ENCODE measurements at regions not wholly inside any gene's neighbourhood (a gene's known extent, or its start where the extent isn't known, plus 50 kb on each side); places are given as distances from the start of the nearest gene placed in this dataset.

DNA sequence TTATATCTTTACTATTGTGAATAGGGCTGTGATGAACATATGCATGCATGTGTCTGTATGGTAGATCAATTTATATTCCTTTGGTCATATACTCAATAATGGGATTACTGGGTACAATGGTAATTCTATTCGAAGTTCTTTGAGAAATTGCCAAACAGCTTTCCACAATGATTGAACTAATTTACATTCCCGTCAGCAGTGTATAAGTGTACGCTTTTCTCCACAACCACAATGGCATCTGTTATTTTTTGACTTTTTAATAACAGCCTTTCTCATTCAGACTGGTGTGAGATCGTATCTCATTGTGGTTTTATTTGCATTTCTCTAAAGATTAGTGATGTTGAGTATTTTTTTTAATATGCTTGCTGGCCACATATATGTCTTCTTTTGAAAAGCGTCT is 439.4 kb upstream of the KLHL4 start:
- 92% methylated on average over 5 of the region's 5 CpGs; no CpG with 5 or more reads in 1 of the 2 experiments for WGBS, 2 experiments (ENCODE audit: extremely low coverage in 1 of 2, insufficient coverage in 1 of 2, insufficient read length in 1 of 2, insufficient replicate concordance in 2 of 2, low coverage in 1 of 2, low lambda C conversion rate in 2 of 2, missing lambda C conversion rate in 1 of 2)
- no peak for DNase-seq (ENCODE audit: low read depth in 1 of 2, low spot score in 2 of 2)
- POLR2A ChIA-PET (ENCODE audit: partially characterized antibody) = no interaction called here

More for the DNA sequence above, 439.4 kb upstream of the KLHL4 start:
- CTCF ChIA-PET (ENCODE audit: partially characterized antibody) = no interaction called here
- Histone ChIP-seq H3K27me3 (replicated peaks in 1 of 4; ENCODE audit: control insufficient read depth in 3 of 4, extremely low read depth in 1 of 4, insufficient read depth in 3 of 4, low read length in 3 of 4) (no peaks in the 10 kb centered on the region), H3K4ac (replicated peaks; ENCODE audit: insufficient read length, low read depth, low read length) (no peak overlapping the region), H3K56ac (replicated peaks; ENCODE audit: insufficient read length, low read depth, low read length) (no peak overlapping the region), H3K18ac (ENCODE audit: extremely low read depth, low read length) (no peak overlapping the region), H3K4me2 (ENCODE audit: insufficient read depth in 1 of 2, low read depth in 2 of 2, low read length in 2 of 2) (no peak overlapping the region), H3K4me3 (ENCODE audit: extremely low read depth in 1 of 4, insufficient read depth in 2 of 4, low read depth in 3 of 4, low read length in 4 of 4) (no peak overlapping the region), H3K14ac (ENCODE audit: insufficient read length) (no peak overlapping the region), H3K23ac (ENCODE audit: insufficient read length) (no peak overlapping the region), H2BK120ac (replicated peaks; ENCODE audit: low read depth, low read length) (no peak overlapping the region), H4K8ac (ENCODE audit: extremely low read depth, insufficient read depth, low read length) (no peak overlapping the region), H3K79me2 (ENCODE audit: control insufficient read depth in 1 of 2, insufficient read depth in 2 of 2, low read length in 2 of 2) (no peaks in the 10 kb centered on the region), H2AK5ac (ENCODE audit: low read depth, low read length) (no peak overlapping the region), H2AFZ (ENCODE audit: low read length) (no peak overlapping the region), H2BK20ac (ENCODE audit: low read length) (no peak overlapping the region), H2BK15ac (ENCODE audit: low read length) (no peak overlapping the region), H4K91ac (replicated peaks; ENCODE audit: insufficient read length, low read length) (no peak overlapping the region), H3K23me2 (ENCODE audit: low read depth, low read length) (no peaks in the 10 kb centered on the region), H2BK5ac (ENCODE audit: low read depth, low read length) (no peak overlapping the region), H4K20me1 (replicated peaks in 1 of 2; ENCODE audit: control insufficient read depth in 1 of 2, insufficient read depth in 2 of 2, low read length in 2 of 2) (no peaks in the 10 kb centered on the region), H3K9me3 (ENCODE audit: insufficient read depth in 2 of 2, low read depth in 1 of 2, low read length in 1 of 2) (no peaks in the 10 kb centered on the region), H3K79me1 (ENCODE audit: low read depth, low read length) (no peaks in the 10 kb centered on the region), H3K4me1 (replicated peaks in 1 of 4; ENCODE audit: control insufficient read depth in 3 of 4, insufficient read depth in 4 of 4, low read length in 3 of 4) (peaks cover 0 to 5% (median 0%) of the 10 kb centered on the region in 4 experiments; a peak in 1 of 7 replicates), H3K9ac (replicated peaks in 1 of 4; ENCODE audit: extremely low read depth in 1 of 4, low read depth in 3 of 4, low read length in 3 of 4) (no peak overlapping the region), H3K36me3 (ENCODE audit: control insufficient read depth in 2 of 4, insufficient read depth in 4 of 4, low read length in 3 of 4) (no peaks in the 10 kb centered on the region), H2BK12ac (ENCODE audit: low read depth, low read length) (no peak overlapping the region), H4K5ac (ENCODE audit: insufficient read length, low read depth, low read length) (no peak overlapping the region), H3K27ac (ENCODE audit: low read depth, low read length) (no peak overlapping the region)
- no peak for FAIRE-seq
- no peak for TF ChIP-seq SRF (IDR thresholded peaks at IDR 0.05; ENCODE audit: low read depth, low read length)
- no peak for TF ChIP-seq GTF2F1 (IDR thresholded peaks at IDR 0.05; ENCODE audit: borderline replicate concordance, low read depth, low read length)
- TF ChIP-seq HDAC6 (IDR thresholded peaks at IDR 0.05; ENCODE audit: low read depth, low read length) = no peak
- no peak for TF ChIP-seq SIRT6 (IDR thresholded peaks at IDR 0.05; ENCODE audit: low read length)
- TF ChIP-seq SP4 (IDR thresholded peaks at IDR 0.05; ENCODE audit: low read length) = no peak
- TF ChIP-seq TCF12 (IDR thresholded peaks at IDR 0.05; ENCODE audit: low read depth, low read length) = no peak
